IMR-90 (cell line): ENCODE measurements at regions not wholly inside any gene's neighbourhood (a gene's known extent, or its start where the extent isn't known, plus 50 kb on each side); places are given as distances from the start of the nearest gene placed in this dataset.

Experiments
- ATAC-seq: fragments of 200-7000 bp; cut with Tn5 transposase; 2 replicates; pipeline ENCODE4 v1.9.1; 2020; ENCODE audit warnings: low read depth, mild to moderate bottlenecking, moderate library complexity
- BruUV-seq: library from RNA; stranded (reverse); fragments of 400-500 nt; replicated peaks from 2 replicates; lab custom pipeline; 2021; lab: Mats Ljungman, UMichigan
- CTCF ChIA-PET: fragments of 300-600 bp; formaldehyde crosslinking; extraction: SDS; loops from one replicate; lab custom pipeline; 2021; ENCODE audit warnings: antibody characterized with exemption; lab: Yijun Ruan, JAX
- POLR2A ChIA-PET: fragments of 300-600 bp; sonication (Branson Sonifier 250); formaldehyde crosslinking; loops from one replicate; lab custom pipeline; 2022; ENCODE audit warnings: antibody characterized with exemption; ENCODE audit not compliant: unreplicated experiment; lab: Charles Lee
- DNase-seq: peaks from one replicate; pipeline ENCODE4 v3.0.0; 2013
- H2AFZ ChIP-seq: replicated peaks from 2 replicates; pipeline ENCODE3; 2013; ENCODE audit warnings: low read length, mild to moderate bottlenecking; ENCODE audit not compliant: poor library complexity
- H2AK5ac ChIP-seq: 2 replicates; pipeline ENCODE4 v1.6.1; 2013; ENCODE audit warnings: low read depth, low read length, inconsistent platforms
- H2AK9ac ChIP-seq: replicated peaks from 2 replicates; pipeline ENCODE3; 2013; ENCODE audit warnings: mild to moderate bottlenecking, low read depth, low read length, moderate library complexity; ENCODE audit not compliant: poor library complexity
- H2BK120ac ChIP-seq: 2 replicates; pipeline ENCODE4 v1.6.1; 2013; ENCODE audit warnings: low read depth, low read length, inconsistent platforms
- H2BK15ac ChIP-seq: 3 replicates; pipeline ENCODE4 v1.6.1; 2013; ENCODE audit warnings: low read depth, low read length, inconsistent platforms
- H2BK20ac ChIP-seq: 2 replicates; pipeline ENCODE4 v1.6.1; 2013; ENCODE audit warnings: low read depth, mild to moderate bottlenecking, inconsistent platforms, low read length, moderate library complexity
- H2BK5ac ChIP-seq: 2 replicates; pipeline ENCODE4 v1.6.1; 2013; ENCODE audit warnings: mild to moderate bottlenecking, low read depth, low read length, inconsistent platforms; ENCODE audit not compliant: poor library complexity, severe bottlenecking
- H3K14ac ChIP-seq: replicated peaks from 2 replicates; pipeline ENCODE4 v1.6.1; 2013; ENCODE audit warnings: low read depth, low read length, inconsistent platforms
- H3K18ac ChIP-seq: 2 replicates; pipeline ENCODE4 v1.6.1; 2013; ENCODE audit warnings: low read depth, low read length, control low read depth
- H3K23ac ChIP-seq: 2 replicates; pipeline ENCODE4 v1.6.1; 2013; ENCODE audit warnings: low read depth, low read length, inconsistent platforms
- H3K27ac ChIP-seq: 2 replicates; pipeline ENCODE4 v1.5.1; 2013; ENCODE audit warnings: mild to moderate bottlenecking, control low read depth, low read length; ENCODE audit not compliant: insufficient read depth
- H3K27me3 ChIP-seq: 2 replicates; pipeline ENCODE4 v1.6.1; 2013; ENCODE audit warnings: low read length; ENCODE audit not compliant: control insufficient read depth, insufficient read depth
- H3K36me3 ChIP-seq: 2 replicates; pipeline ENCODE4 v1.6.1; 2013; ENCODE audit warnings: low read length, mixed read lengths; ENCODE audit not compliant: control insufficient read depth, insufficient read depth
- H3K4ac ChIP-seq: 2 replicates; pipeline ENCODE4 v1.6.1; 2013; ENCODE audit warnings: low read depth, low read length, inconsistent platforms
- H3K4me1 ChIP-seq: 2 replicates; pipeline ENCODE4 v1.6.1; 2013; ENCODE audit warnings: low read length, mixed read lengths; ENCODE audit not compliant: control insufficient read depth, insufficient read depth
- H3K4me2 ChIP-seq: 2 replicates; pipeline ENCODE4 v1.6.1; 2013; ENCODE audit warnings: low read depth, mild to moderate bottlenecking, control low read depth, low read length, moderate library complexity
- H3K4me3 ChIP-seq: 2 replicates; pipeline ENCODE4 v1.5.1; 2013; ENCODE audit warnings: low read depth, mild to moderate bottlenecking, control low read depth, low read length, moderate library complexity; ENCODE audit not compliant: insufficient read depth
- H3K56ac ChIP-seq: 2 replicates; pipeline ENCODE4 v1.6.1; 2013; ENCODE audit warnings: low read length, inconsistent platforms; ENCODE audit not compliant: insufficient read depth; ENCODE audit errors: extremely low read depth
- H3K79me1 ChIP-seq, 2 experiments: 2 replicates each; pipeline ENCODE4 v1.6.1; 2013; ENCODE audit warnings: low read length in 2 of 2, inconsistent platforms in 1 of 2, low read depth in 1 of 2
- H3K9ac ChIP-seq: 2 replicates; pipeline ENCODE4 v1.6.1; 2013; ENCODE audit warnings: low read depth, low read length, control low read depth
- H3K9me1 ChIP-seq: 2 replicates; pipeline ENCODE4 v1.6.1; 2013; ENCODE audit warnings: low read length, inconsistent platforms; ENCODE audit not compliant: insufficient read depth
- H3K9me3 ChIP-seq: 2 replicates; pipeline ENCODE4 v1.6.1; 2013; ENCODE audit warnings: low read length; ENCODE audit not compliant: control insufficient read depth, insufficient read depth
- H4K20me1 ChIP-seq: 2 replicates; pipeline ENCODE4 v1.6.1; 2013; ENCODE audit warnings: low read length, inconsistent platforms; ENCODE audit not compliant: insufficient read depth
- H4K5ac ChIP-seq: 2 replicates; pipeline ENCODE4 v1.6.1; 2013; ENCODE audit warnings: mild to moderate bottlenecking, low read depth, low read length, control low read depth
- H4K8ac ChIP-seq, 2 experiments: 2 replicates each; pipeline ENCODE4 v1.6.1; 2013; ENCODE audit warnings: low read depth in 2 of 2, low read length in 2 of 2, control low read depth in 1 of 2, inconsistent platforms in 1 of 2
- H4K91ac ChIP-seq: 2 replicates; pipeline ENCODE4 v1.6.1; 2013; ENCODE audit warnings: low read depth, low read length, inconsistent platforms; ENCODE audit not compliant: insufficient read depth
- BHLHE40 ChIP-seq: fragments of 150-350 bp; IDR thresholded peaks from 2 replicates; pipeline ENCODE4 v1.6.1; 2016; ENCODE audit warnings: mild to moderate bottlenecking, low read depth, low read length
- CEBPB ChIP-seq: IDR thresholded peaks from 2 replicates; pipeline ENCODE4 v1.6.1; 2012; ENCODE audit warnings: low read depth, low read length, improper control_type of control experiment
- CHD1 ChIP-seq: IDR thresholded peaks from 2 replicates; pipeline ENCODE4 v1.6.1; 2012; ENCODE audit warnings: low read depth, low read length, improper control_type of control experiment
- CTCF ChIP-seq: conservative IDR thresholded peaks from 2 replicates; pipeline ENCODE4 v1.5.1; 2012; ENCODE audit warnings: mild to moderate bottlenecking, low read depth, low read length, improper control_type of control experiment
- FOS ChIP-seq: fragments of 150-350 bp; IDR thresholded peaks from 2 replicates; pipeline ENCODE4 v1.6.1; 2016; ENCODE audit warnings: low read depth, low read length
- MAFK ChIP-seq: IDR thresholded peaks from 2 replicates; pipeline ENCODE4 v1.6.1; 2012; ENCODE audit warnings: low read depth, low read length, improper control_type of control experiment
- MXI1 ChIP-seq: IDR thresholded peaks from 2 replicates; pipeline ENCODE4 v1.6.1; 2012; ENCODE audit warnings: low read depth, mild to moderate bottlenecking, low read length, moderate library complexity, borderline replicate concordance
- NFE2L2 ChIP-seq: fragments of 150-350 bp; IDR thresholded peaks from 2 replicates; pipeline ENCODE4 v1.6.1; 2016; ENCODE audit warnings: low read depth, mild to moderate bottlenecking, low read length
- POLR2A ChIP-seq: IDR thresholded peaks from 2 replicates; pipeline ENCODE4 v1.6.1; 2012; ENCODE audit warnings: mild to moderate bottlenecking, low read depth, low read length
- RAD21 ChIP-seq: IDR thresholded peaks from 2 replicates; pipeline ENCODE4 v1.6.1; 2012; ENCODE audit warnings: low read length, improper control_type of control experiment
- RFX5 ChIP-seq: IDR thresholded peaks from 2 replicates; pipeline ENCODE4 v1.8.0; 2012; ENCODE audit warnings: low read depth, mild to moderate bottlenecking, low read length, moderate library complexity
- SMC3 ChIP-seq: fragments of 150-350 bp; IDR thresholded peaks from 2 replicates; pipeline ENCODE4 v1.6.1; 2016; ENCODE audit warnings: low read depth, mild to moderate bottlenecking, antibody characterized with exemption, low read length, moderate library complexity
- WGBS, 2 experiments: methylation state at CpG; one replicate each; pipeline versions ENCODE4 v1.1.5 to v1.1.7; 2013; ENCODE audit warnings: missing lambda C conversion rate in 2 of 2; ENCODE audit not compliant: insufficient read length in 1 of 2; ENCODE audit errors: extremely low coverage in 2 of 2; 5-methylcytosine and 5-hydroxymethylcytosine counted together
- dilution Hi-C: fragments of 300-500 bp; cut with HindIII; formaldehyde crosslinking; loops from one replicate; pipeline ENCODE4 v1.14.3; 2018; ENCODE audit warnings: low sequenced_read_pairs; ENCODE audit not compliant: unreplicated experiment
- in situ Hi-C: fragments of 300-500 bp; cut with MboI; formaldehyde crosslinking; loops from 3 replicates; pipeline ENCODE4 v1.14.3; 2019; ENCODE audit warnings: low sequenced_read_pairs, inconsistent platforms, mixed read lengths
- intact Hi-C: fragments of 100-400 bp; cut with micrococcal nuclease; formaldehyde crosslinking; loops from 2 replicates; pipeline ENCODE4 v1.10.0; 2022
- TF ChIP-seq, protein P1 (sequence below): fragments of 150-350 bp; IDR thresholded peaks from 2 replicates; pipeline ENCODE4 v1.6.1; 2016; ENCODE audit warnings: low read depth, mild to moderate bottlenecking, low read length, moderate library complexity, borderline replicate concordance
- TF ChIP-seq, protein P2 (sequence below): fragments of 150-350 bp; IDR thresholded peaks from 2 replicates; pipeline ENCODE4 v1.6.1; 2017; ENCODE audit warnings: mild to moderate bottlenecking, antibody characterized with exemption, low read length, low read depth

DNA sequence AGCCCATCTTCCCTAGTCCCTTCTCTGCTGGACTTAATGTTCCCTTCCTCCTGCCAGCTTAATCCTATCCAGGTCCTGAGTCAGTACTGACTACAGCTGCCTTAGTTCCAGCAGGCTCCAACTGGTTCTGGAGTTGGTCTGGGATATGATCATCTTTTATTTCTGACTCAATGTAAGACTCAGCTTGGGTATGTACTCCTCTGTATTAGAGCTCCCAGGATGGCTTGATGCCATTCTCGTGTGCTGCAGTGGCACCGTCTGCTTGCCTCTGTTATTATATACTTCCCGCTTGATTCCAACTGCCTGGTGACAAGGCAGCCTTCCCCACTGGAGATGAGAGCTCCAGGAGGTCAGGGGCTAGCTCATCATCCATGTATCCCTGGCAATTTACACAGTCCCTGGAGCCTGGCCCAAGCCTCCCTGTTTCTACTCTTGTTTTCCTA lies 164.4 kb upstream of the DPT start:
- H3K18ac ChIP-seq: no peak overlapping the region
- no peak overlapping the region for H2BK120ac ChIP-seq
- WGBS, 2 experiments: 47% methylated on average over 3 of the region's 3 CpGs; no CpG with 5 or more reads in 1 of the 2 experiments
- H3K9ac ChIP-seq: no peak overlapping the region
- dilution Hi-C loops (no loop called here), intact Hi-C loops (no loop called here), in situ Hi-C loops (no loop called here)
- no peak overlapping the region for H2AFZ ChIP-seq
- no peak overlapping the region for H2BK5ac ChIP-seq
- H3K14ac ChIP-seq: no peak overlapping the region
- no peak overlapping the region for H3K27ac ChIP-seq
- H4K91ac ChIP-seq: no peak overlapping the region
- no peaks in the 10 kb centered on the region for H3K9me3 ChIP-seq
- H2AK9ac ChIP-seq: no peak overlapping the region
- ATAC-seq (no peak), DNase-seq (no peak)
- H4K5ac ChIP-seq: no peak overlapping the region
- no peak overlapping the region for H3K4me2 ChIP-seq
- H4K8ac ChIP-seq: no peak overlapping the region
- no peaks in the 10 kb centered on the region for H4K20me1 ChIP-seq
- ChIA-PET CTCF (no interaction called here), POLR2A (no interaction called here)
- no peaks in the 10 kb centered on the region for H3K9me1 ChIP-seq
- no peak overlapping the region for H3K4me3 ChIP-seq
- no peak overlapping the region for H3K4ac ChIP-seq
- H3K36me3 ChIP-seq: no peaks in the 10 kb centered on the region
- H3K4me1 ChIP-seq: no peaks in the 10 kb centered on the region
- no peak overlapping the region for H2BK15ac ChIP-seq
- no peak overlapping the region for H3K23ac ChIP-seq
- H3K56ac ChIP-seq: no peak overlapping the region
- no peak overlapping the region for H2AK5ac ChIP-seq
- no peaks in the 10 kb centered on the region for H3K79me1 ChIP-seq
- BruUV-seq: no TSS peak
- no peaks in the 10 kb centered on the region for H3K27me3 ChIP-seq
- no peak overlapping the region for H2BK20ac ChIP-seq
- TF ChIP-seq CTCF (no peak), NFE2L2 (no peak), RAD21 (no peak), FOS (no peak), CHD1 (no peak), MAFK (no peak), CEBPB (no peak), POLR2A (no peak), MXI1 (no peak), RFX5 (no peak), SMC3 (no peak), BHLHE40 (no peak)
- TF ChIP-seq, protein P1, sequence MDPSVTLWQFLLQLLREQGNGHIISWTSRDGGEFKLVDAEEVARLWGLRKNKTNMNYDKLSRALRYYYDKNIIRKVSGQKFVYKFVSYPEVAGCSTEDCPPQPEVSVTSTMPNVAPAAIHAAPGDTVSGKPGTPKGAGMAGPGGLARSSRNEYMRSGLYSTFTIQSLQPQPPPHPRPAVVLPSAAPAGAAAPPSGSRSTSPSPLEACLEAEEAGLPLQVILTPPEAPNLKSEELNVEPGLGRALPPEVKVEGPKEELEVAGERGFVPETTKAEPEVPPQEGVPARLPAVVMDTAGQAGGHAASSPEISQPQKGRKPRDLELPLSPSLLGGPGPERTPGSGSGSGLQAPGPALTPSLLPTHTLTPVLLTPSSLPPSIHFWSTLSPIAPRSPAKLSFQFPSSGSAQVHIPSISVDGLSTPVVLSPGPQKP: no peak
- TF ChIP-seq, protein P2, sequence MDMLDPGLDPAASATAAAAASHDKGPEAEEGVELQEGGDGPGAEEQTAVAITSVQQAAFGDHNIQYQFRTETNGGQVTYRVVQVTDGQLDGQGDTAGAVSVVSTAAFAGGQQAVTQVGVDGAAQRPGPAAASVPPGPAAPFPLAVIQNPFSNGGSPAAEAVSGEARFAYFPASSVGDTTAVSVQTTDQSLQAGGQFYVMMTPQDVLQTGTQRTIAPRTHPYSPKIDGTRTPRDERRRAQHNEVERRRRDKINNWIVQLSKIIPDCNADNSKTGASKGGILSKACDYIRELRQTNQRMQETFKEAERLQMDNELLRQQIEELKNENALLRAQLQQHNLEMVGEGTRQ: no peak
